GM13977 (cell line): ENCODE measurements at regions not wholly inside any gene's neighbourhood (a gene's known extent, or its start where the extent isn't known, plus 50 kb on each side); places are given as distances from the start of the nearest gene placed in this dataset.
"Not testable (repeated sequence)": the region's sequence is repeated elsewhere in the genome, so short reads cannot be mapped to it uniquely, and the experiment has no call there.

ENCODE experiments used
- DNase-seq: peaks from one replicate; pipeline ENCODE4 v3.0.0; 2012; ENCODE audit warnings: low spot score
- CTCF ChIP-seq: IDR thresholded peaks from 2 replicates; pipeline ENCODE4 v1.5.1; 2012; ENCODE audit warnings: mild to moderate bottlenecking, control low read depth; ENCODE audit not compliant: insufficient read depth; ENCODE audit errors: extremely low read depth, missing control alignments
- in situ Hi-C: fragments of 300-500 bp; cut with MboI; formaldehyde crosslinking; loops from one replicate; pipeline ENCODE4 v1.12.0; 2022; ENCODE audit warnings: low sequenced_read_pairs, low pct_unique_long_range_greater_than_20kb, mixed read lengths, inconsistent platforms; ENCODE audit not compliant: unreplicated experiment

DNA sequence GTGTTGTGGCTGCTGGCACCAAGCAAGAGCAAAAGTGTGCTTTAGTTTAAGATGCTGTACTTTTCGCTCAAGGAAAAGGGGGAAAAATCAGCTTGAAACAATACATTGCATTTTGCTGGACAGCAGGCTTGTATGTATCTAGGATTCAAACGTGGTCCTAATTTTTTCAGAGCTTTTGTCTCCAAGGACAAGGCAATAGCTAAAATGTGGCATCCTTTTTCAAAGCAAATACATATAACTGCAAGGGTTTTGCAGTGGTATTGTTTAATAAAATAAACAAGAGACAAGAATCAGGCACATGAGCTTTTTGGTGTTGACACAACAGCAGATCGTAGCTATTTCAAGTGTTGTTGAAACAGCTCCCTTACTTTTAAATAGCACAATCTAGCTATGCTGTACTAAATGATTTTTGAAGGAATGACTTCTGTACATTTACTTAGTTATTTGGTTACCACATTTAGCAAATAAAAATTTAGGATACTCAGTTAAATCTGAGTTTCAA is 137.0 kb upstream of the HEY2 start:
- in situ Hi-C loops = no loop called here
- no peak for TF ChIP-seq CTCF
- DNase-seq = no peak

DNA sequence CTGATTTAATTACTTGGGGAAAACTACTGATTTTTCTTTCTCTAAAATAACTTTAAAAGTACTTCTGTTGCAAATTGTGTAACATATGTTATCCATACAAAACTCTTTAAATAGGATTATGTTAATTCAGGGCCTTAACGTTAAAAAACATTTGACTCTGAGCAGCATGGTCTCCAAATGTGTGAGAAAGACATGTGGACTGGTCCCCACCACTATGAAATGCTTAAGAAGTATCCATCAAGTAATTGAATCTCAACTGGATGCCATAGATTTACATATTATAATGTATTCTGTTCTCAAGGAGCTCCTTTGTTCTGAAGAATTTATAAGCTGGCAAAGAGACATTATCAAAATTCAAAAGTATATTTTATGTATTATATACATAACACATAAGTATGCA is 130.8 kb upstream of the HEY2 start:
- no peak for DNase-seq
- in situ Hi-C loops = no loop called here
- TF ChIP-seq CTCF = no peak

DNA sequence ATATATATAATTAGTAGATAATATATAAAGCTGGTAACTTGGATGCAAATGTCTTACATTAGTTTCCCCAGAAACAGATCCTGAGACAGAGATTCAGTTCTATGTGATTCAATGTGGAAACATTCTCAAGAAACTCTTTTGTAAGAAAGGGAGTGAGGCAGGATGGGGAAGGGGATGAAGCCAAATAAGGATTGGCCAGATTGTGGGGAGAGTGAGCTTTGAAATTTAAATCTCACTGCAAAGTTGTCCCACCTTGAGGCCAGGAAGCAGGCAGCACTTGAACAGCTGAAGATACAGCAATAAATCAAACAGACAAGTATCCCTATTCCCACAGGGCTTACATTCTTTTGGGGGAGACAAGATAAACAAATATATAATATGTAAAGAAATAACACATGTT is 126.3 kb upstream of the HEY2 start:
- in situ Hi-C loops = no loop called here
- no peak for DNase-seq
- TF ChIP-seq CTCF = no peak

GRCh38 chr6:125631165-125631564 is 118.3 kb upstream of the HEY2 start:
- in situ Hi-C loops = no loop called here
- no peak for TF ChIP-seq CTCF
- DNase-seq = no peak

GRCh38 chr6:125636011-125636410 is 113.4 kb upstream of the HEY2 start:
- DNase-seq, in situ Hi-C loops: not testable (repeated sequence)

GRCh38 chr6:125636671-125637070 is 112.8 kb upstream of the HEY2 start:
- no peak for TF ChIP-seq CTCF
- in situ Hi-C loops = no loop called here
- DNase-seq = no peak

DNA sequence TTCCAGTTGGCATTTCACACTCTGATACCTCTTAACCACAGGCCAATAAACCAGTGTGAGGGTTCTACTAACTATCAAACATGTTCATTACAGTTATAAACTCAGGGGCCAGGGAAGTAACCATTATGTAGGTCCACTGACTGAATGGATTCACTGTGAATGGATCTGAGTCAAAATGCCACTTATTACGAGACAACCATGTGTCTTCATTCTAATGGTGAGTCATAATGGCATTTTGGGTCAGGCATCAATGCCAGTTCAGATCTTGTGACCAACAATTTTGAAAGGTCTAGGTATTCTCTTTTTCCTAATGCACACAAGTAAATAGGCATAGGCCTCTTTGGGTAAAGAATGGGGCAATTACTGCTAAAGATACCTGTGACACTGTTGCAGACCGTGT is 112.2 kb upstream of the HEY2 start:
- no peak for TF ChIP-seq CTCF
- DNase-seq = no peak
- in situ Hi-C loops = no loop called here
